ENCODE measurements at regions not wholly inside any gene's neighbourhood (a gene's known extent, or its start where the extent isn't known, plus 50 kb on each side); places are given as distances from the start of the nearest gene placed in this dataset.
"Not testable (repeated sequence)": the region's sequence is repeated elsewhere in the genome, so short reads cannot be mapped to it uniquely, and the experiment has no call there.

DNA sequence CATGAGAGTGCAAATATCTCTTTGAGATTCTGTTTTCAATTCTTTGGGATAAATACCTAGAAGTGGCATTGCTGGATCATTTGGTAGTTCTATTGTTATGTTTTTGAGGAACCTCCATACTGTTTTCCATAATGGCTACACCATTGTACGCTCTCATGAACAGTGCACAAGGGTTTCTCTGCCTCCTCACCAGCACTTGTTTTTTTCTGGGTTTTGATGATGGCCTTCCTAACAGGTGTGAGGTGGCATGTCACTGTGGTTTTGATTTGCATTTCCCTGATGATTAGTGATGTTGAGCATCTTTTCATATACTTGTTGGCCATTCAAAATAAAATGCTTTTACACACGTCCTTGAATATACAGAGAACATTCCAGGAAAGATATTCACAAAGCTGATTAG is 96.2 kb downstream of the CDRT15L2 start:
- H3K9me3 ChIP-seq (replicated peaks in 1 of 2; ENCODE audit: control insufficient read depth in 2 of 2, insufficient read depth in 1 of 2, low read depth in 1 of 2, low read length in 2 of 2); H3K4me1 ChIP-seq (ENCODE audit: control insufficient read depth in 2 of 2, insufficient read depth in 1 of 2, low read depth in 1 of 2, low read length in 2 of 2); H3K36me3 ChIP-seq (replicated peaks in 1 of 2; ENCODE audit: control insufficient read depth in 2 of 2, insufficient read depth in 2 of 2, low read length in 2 of 2); DNase-seq (ENCODE audit: low spot score); H3K27ac ChIP-seq (replicated peaks; ENCODE audit: low read length); H2AK5ac ChIP-seq (ENCODE audit: low read depth, low read length); H4K91ac ChIP-seq (ENCODE audit: low read depth, low read length, poor library complexity); H3K18ac ChIP-seq (ENCODE audit: low read length); H3K4me3 ChIP-seq (ENCODE audit: low read length in 2 of 2); H3K23ac ChIP-seq (ENCODE audit: low read depth, low read length, poor library complexity); H2BK12ac ChIP-seq (ENCODE audit: low read length); H4K8ac ChIP-seq (ENCODE audit: low read depth, low read length); H3K79me1 ChIP-seq (ENCODE audit: low read depth, low read length); H3K14ac ChIP-seq (ENCODE audit: low read length); H2BK15ac ChIP-seq (ENCODE audit: low read length); H3K27me3 ChIP-seq (ENCODE audit: control insufficient read depth in 3 of 3, insufficient read depth in 3 of 3, low read depth in 1 of 3, low read length in 3 of 3); H3K4ac ChIP-seq (ENCODE audit: low read length); H2BK5ac ChIP-seq (ENCODE audit: low read length); H2AFZ ChIP-seq (ENCODE audit: low read length); H3K9ac ChIP-seq (ENCODE audit: low read depth, low read length, poor library complexity); H3K4me2 ChIP-seq (ENCODE audit: insufficient read depth, low read length, poor library complexity, severe bottlenecking); H2BK120ac ChIP-seq (ENCODE audit: low read depth, low read length): not testable (repeated sequence)
- WGBS, 2 donors (ENCODE audit: extremely low coverage in 2 of 2, insufficient read length in 2 of 2, insufficient replicate concordance in 1 of 2): no CpG with 5 or more reads among the region's 2 CpGs

DNA sequence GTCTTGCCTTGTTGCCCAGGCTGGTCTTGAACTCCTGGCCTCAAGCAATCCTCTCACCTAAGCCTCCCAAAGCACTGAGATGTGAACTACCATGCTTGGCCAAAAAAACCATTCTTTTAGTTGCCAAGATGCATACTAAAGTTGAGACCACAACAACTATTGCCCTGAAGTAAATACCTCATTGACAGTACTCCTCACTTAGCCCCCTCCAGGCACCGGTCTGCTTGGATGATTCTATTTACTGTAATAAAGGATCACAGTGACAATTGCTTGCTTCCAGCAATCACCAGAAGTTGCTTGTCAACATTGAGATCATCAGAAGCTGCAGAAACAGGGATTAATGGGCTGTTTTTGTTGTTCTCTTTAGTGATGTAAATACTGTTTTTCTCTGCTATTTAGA is 97.1 kb downstream of the CDRT15L2 start:
- DNase-seq (ENCODE audit: low spot score); H2BK15ac ChIP-seq (ENCODE audit: low read length); H3K27ac ChIP-seq (replicated peaks; ENCODE audit: low read length): not testable (repeated sequence)

DNA sequence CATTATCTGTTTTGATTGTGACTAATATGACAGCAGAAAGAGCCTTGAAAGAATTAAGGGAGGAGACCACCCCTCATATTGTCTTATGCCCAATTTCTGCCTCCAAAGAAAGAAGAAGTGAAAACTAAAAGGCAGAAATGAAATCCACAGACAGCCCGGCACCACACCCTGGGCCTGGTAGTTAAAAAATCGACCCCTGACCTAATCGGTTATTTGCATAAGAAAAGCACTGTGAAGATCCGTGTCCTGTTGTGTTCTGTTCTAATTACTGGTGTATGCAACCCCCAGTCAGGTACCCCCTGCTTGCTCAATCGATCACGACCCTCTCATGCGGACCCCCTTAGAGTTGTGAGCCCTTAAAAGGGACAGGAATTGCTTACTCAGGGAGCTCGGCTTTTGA is 97.9 kb downstream of the CDRT15L2 start:
- not testable (repeated sequence) for DNase-seq (ENCODE audit: low spot score); H2AFZ ChIP-seq (ENCODE audit: low read length); H3K14ac ChIP-seq (ENCODE audit: low read length); H2BK5ac ChIP-seq (ENCODE audit: low read length); H3K9ac ChIP-seq (ENCODE audit: low read depth, low read length, poor library complexity); H3K27ac ChIP-seq (replicated peaks; ENCODE audit: low read length); H3K9me3 ChIP-seq (replicated peaks in 1 of 2; ENCODE audit: control insufficient read depth in 2 of 2, insufficient read depth in 1 of 2, low read depth in 1 of 2, low read length in 2 of 2); H3K79me1 ChIP-seq (ENCODE audit: low read depth, low read length); H2AK5ac ChIP-seq (ENCODE audit: low read depth, low read length); H3K36me3 ChIP-seq (replicated peaks in 1 of 2; ENCODE audit: control insufficient read depth in 2 of 2, insufficient read depth in 2 of 2, low read length in 2 of 2); H4K8ac ChIP-seq (ENCODE audit: low read depth, low read length); H2BK120ac ChIP-seq (ENCODE audit: low read depth, low read length); H3K4me2 ChIP-seq (ENCODE audit: insufficient read depth, low read length, poor library complexity, severe bottlenecking); H3K4me3 ChIP-seq (ENCODE audit: low read length in 2 of 2); H3K18ac ChIP-seq (ENCODE audit: low read length); H2BK12ac ChIP-seq (ENCODE audit: low read length); H4K91ac ChIP-seq (ENCODE audit: low read depth, low read length, poor library complexity); H3K23ac ChIP-seq (ENCODE audit: low read depth, low read length, poor library complexity); H3K4ac ChIP-seq (ENCODE audit: low read length); H2BK15ac ChIP-seq (ENCODE audit: low read length); H3K4me1 ChIP-seq (ENCODE audit: control insufficient read depth in 2 of 2, insufficient read depth in 1 of 2, low read depth in 1 of 2, low read length in 2 of 2); H3K27me3 ChIP-seq (ENCODE audit: control insufficient read depth in 3 of 3, insufficient read depth in 3 of 3, low read depth in 1 of 3, low read length in 3 of 3)
- no CpG with 5 or more reads among the region's 8 CpGs for WGBS, 2 donors (ENCODE audit: extremely low coverage in 2 of 2, insufficient read length in 2 of 2, insufficient replicate concordance in 1 of 2)

More for the DNA sequence above, 97.1 kb downstream of the CDRT15L2 start:
- not testable (repeated sequence) for H3K9me3 ChIP-seq (replicated peaks in 1 of 2; ENCODE audit: control insufficient read depth in 2 of 2, insufficient read depth in 1 of 2, low read depth in 1 of 2, low read length in 2 of 2); H4K91ac ChIP-seq (ENCODE audit: low read depth, low read length, poor library complexity); H3K27me3 ChIP-seq (ENCODE audit: control insufficient read depth in 3 of 3, insufficient read depth in 3 of 3, low read depth in 1 of 3, low read length in 3 of 3); H3K18ac ChIP-seq (ENCODE audit: low read length); H2BK5ac ChIP-seq (ENCODE audit: low read length); H3K4me2 ChIP-seq (ENCODE audit: insufficient read depth, low read length, poor library complexity, severe bottlenecking); H3K23ac ChIP-seq (ENCODE audit: low read depth, low read length, poor library complexity); H2BK120ac ChIP-seq (ENCODE audit: low read depth, low read length); H3K79me1 ChIP-seq (ENCODE audit: low read depth, low read length); H3K4ac ChIP-seq (ENCODE audit: low read length); H2BK12ac ChIP-seq (ENCODE audit: low read length); H3K14ac ChIP-seq (ENCODE audit: low read length); H2AK5ac ChIP-seq (ENCODE audit: low read depth, low read length); H3K36me3 ChIP-seq (replicated peaks in 1 of 2; ENCODE audit: control insufficient read depth in 2 of 2, insufficient read depth in 2 of 2, low read length in 2 of 2); H2AFZ ChIP-seq (ENCODE audit: low read length); H4K8ac ChIP-seq (ENCODE audit: low read depth, low read length); H3K4me1 ChIP-seq (ENCODE audit: control insufficient read depth in 2 of 2, insufficient read depth in 1 of 2, low read depth in 1 of 2, low read length in 2 of 2); H3K9ac ChIP-seq (ENCODE audit: low read depth, low read length, poor library complexity); H3K4me3 ChIP-seq (ENCODE audit: low read length in 2 of 2)
- no CpG with 5 or more reads among the region's 1 CpG for WGBS, 2 donors (ENCODE audit: extremely low coverage in 2 of 2, insufficient read length in 2 of 2, insufficient replicate concordance in 1 of 2)

DNA sequence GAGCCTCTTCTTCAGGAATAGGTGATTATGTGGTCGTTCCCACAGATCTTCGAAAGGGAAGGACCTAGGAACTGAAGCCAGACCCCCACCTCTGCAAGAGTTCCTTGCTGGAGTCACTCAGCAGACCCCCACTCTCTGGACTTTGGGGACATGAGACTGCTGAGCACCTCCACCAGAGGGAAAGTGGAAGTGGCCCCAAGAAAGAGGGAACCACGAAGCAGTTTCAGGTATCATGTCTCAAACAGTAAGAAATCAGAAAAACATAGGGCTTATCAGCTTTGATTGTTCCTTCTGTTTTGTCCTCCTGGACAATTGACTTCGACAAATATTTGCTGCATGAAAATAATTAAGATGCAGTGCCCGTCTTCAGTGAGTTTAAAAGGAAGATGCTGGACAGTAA is 98.9 kb downstream of the CDRT15L2 start:
- H3K9me3 ChIP-seq (replicated peaks in 1 of 2; ENCODE audit: control insufficient read depth in 2 of 2, insufficient read depth in 1 of 2, low read depth in 1 of 2, low read length in 2 of 2); H2AFZ ChIP-seq (ENCODE audit: low read length); H3K4me1 ChIP-seq (ENCODE audit: control insufficient read depth in 2 of 2, insufficient read depth in 1 of 2, low read depth in 1 of 2, low read length in 2 of 2); H2AK5ac ChIP-seq (ENCODE audit: low read depth, low read length); H2BK12ac ChIP-seq (ENCODE audit: low read length); DNase-seq (ENCODE audit: low spot score); H3K18ac ChIP-seq (ENCODE audit: low read length); H3K4me3 ChIP-seq (ENCODE audit: low read length in 2 of 2); H3K79me1 ChIP-seq (ENCODE audit: low read depth, low read length); H3K23ac ChIP-seq (ENCODE audit: low read depth, low read length, poor library complexity); H4K91ac ChIP-seq (ENCODE audit: low read depth, low read length, poor library complexity); H3K14ac ChIP-seq (ENCODE audit: low read length); H3K4ac ChIP-seq (ENCODE audit: low read length); H2BK15ac ChIP-seq (ENCODE audit: low read length); H3K4me2 ChIP-seq (ENCODE audit: insufficient read depth, low read length, poor library complexity, severe bottlenecking); H2BK120ac ChIP-seq (ENCODE audit: low read depth, low read length); H3K36me3 ChIP-seq (replicated peaks in 1 of 2; ENCODE audit: control insufficient read depth in 2 of 2, insufficient read depth in 2 of 2, low read length in 2 of 2); H4K8ac ChIP-seq (ENCODE audit: low read depth, low read length); H3K27me3 ChIP-seq (ENCODE audit: control insufficient read depth in 3 of 3, insufficient read depth in 3 of 3, low read depth in 1 of 3, low read length in 3 of 3); H3K9ac ChIP-seq (ENCODE audit: low read depth, low read length, poor library complexity); H2BK5ac ChIP-seq (ENCODE audit: low read length); H3K27ac ChIP-seq (replicated peaks; ENCODE audit: low read length): not testable (repeated sequence)
- WGBS, 2 donors (ENCODE audit: extremely low coverage in 2 of 2, insufficient read length in 2 of 2, insufficient replicate concordance in 1 of 2): no CpG with 5 or more reads among the region's 5 CpGs
